ENCODE measurements at regions not wholly inside any gene's neighbourhood (a gene's known extent, or its start where the extent isn't known, plus 50 kb on each side); places are given as distances from the start of the nearest gene placed in this dataset.
"Not testable (repeated sequence)": the region's sequence is repeated elsewhere in the genome, so short reads cannot be mapped to it uniquely, and the experiment has no call there.

DNA sequence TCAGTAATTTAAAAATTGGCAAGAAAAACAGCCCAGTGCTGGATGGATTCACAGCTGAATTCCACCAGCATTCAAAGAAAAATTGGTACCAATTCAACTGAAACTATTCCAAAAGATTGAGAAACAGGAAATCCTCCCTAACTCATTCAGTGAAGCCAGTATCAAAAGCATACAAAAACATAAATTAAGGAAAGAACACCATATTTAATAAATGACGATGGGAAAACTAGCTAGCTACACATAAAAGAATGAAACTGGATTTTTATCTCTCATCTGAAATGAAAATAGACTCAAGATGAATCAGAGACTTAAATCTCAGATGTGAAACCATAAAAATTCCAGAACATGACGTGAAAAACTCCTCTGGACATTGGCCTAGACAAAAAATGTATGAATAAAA is 516.8 kb upstream of the SPANXN1 start:
- no peak for DNase-seq
- Histone ChIP-seq H3K9me3 (ENCODE audit: control insufficient read depth in 2 of 3, insufficient read depth in 1 of 3, low read length in 3 of 3) (no peaks in the 10 kb centered on the region), H3K27ac (ENCODE audit: low read depth in 2 of 2, low read length in 2 of 2) (no peak overlapping the region), H3K4me3 (ENCODE audit: low read length in 3 of 3) (no peak overlapping the region), H3K9ac (ENCODE audit: low read length in 3 of 3) (no peak overlapping the region), H3K4me1 (ENCODE audit: control insufficient read depth in 2 of 3, insufficient read depth in 2 of 3, low read depth in 1 of 3, low read length in 3 of 3) (no peaks in the 10 kb centered on the region), H3K36me3 (ENCODE audit: control insufficient read depth in 2 of 3, insufficient read depth in 3 of 3, low read length in 3 of 3) (no peaks in the 10 kb centered on the region), H3K27me3 (ENCODE audit: control insufficient read depth, insufficient read depth, low read length) (no peaks in the 10 kb centered on the region)
- FAIRE-seq, result peak; percentile 3
- TF ChIP-seq, protein P1, sequence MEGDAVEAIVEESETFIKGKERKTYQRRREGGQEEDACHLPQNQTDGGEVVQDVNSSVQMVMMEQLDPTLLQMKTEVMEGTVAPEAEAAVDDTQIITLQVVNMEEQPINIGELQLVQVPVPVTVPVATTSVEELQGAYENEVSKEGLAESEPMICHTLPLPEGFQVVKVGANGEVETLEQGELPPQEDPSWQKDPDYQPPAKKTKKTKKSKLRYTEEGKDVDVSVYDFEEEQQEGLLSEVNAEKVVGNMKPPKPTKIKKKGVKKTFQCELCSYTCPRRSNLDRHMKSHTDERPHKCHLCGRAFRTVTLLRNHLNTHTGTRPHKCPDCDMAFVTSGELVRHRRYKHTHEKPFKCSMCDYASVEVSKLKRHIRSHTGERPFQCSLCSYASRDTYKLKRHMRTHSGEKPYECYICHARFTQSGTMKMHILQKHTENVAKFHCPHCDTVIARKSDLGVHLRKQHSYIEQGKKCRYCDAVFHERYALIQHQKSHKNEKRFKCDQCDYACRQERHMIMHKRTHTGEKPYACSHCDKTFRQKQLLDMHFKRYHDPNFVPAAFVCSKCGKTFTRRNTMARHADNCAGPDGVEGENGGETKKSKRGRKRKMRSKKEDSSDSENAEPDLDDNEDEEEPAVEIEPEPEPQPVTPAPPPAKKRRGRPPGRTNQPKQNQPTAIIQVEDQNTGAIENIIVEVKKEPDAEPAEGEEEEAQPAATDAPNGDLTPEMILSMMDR (IDR thresholded peaks at IDR 0.05; ENCODE audit: borderline replicate concordance, extremely low read depth, insufficient read depth), result no peak
- intact Hi-C loops (cut with DNase I), result no loop called here

DNA sequence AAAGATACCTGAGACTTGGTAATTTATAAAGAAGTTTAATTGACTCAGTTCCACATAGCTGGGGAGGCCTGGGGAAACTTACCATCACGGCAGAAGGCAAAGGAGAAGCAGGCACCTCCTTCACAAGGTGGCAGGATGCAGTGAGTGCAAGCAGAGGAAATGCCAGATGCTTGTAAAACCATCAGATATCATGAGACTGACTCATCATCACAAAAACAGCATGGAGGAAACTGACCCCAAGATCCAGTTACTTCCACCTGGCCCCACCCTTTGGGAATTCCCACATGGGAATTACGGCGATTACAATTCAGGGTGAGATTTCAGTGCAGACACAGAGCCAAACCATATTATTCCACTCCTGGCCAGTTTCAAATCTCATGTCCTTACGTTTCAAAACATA is 514.7 kb upstream of the SPANXN1 start:
- DNase-seq (no peak), FAIRE-seq (no peak)
- no peak overlapping the region for H3K9ac ChIP-seq (ENCODE audit: low read length in 3 of 3)
- intact Hi-C loops (cut with DNase I), result no loop called here
- H3K4me3 ChIP-seq (ENCODE audit: low read length in 3 of 3), result no peak overlapping the region
- no peaks in the 10 kb centered on the region for H3K4me1 ChIP-seq (ENCODE audit: control insufficient read depth in 2 of 3, insufficient read depth in 2 of 3, low read depth in 1 of 3, low read length in 3 of 3)
- H3K27ac ChIP-seq (ENCODE audit: low read depth in 2 of 2, low read length in 2 of 2), result no peak overlapping the region
- H3K9me3 ChIP-seq (ENCODE audit: control insufficient read depth in 2 of 3, insufficient read depth in 1 of 3, low read length in 3 of 3), result no peaks in the 10 kb centered on the region
- no peaks in the 10 kb centered on the region for H3K36me3 ChIP-seq (ENCODE audit: control insufficient read depth in 2 of 3, insufficient read depth in 3 of 3, low read length in 3 of 3)
- TF ChIP-seq, protein P1 (IDR thresholded peaks at IDR 0.05; ENCODE audit: borderline replicate concordance, extremely low read depth, insufficient read depth), result no peak
- H3K27me3 ChIP-seq (ENCODE audit: control insufficient read depth, insufficient read depth, low read length), result no peaks in the 10 kb centered on the region

- Histone ChIP-seq H3K9me3 (ENCODE audit: control insufficient read depth in 2 of 3, insufficient read depth in 1 of 3, low read length in 3 of 3) (no peaks in the 10 kb centered on the region), H3K36me3 (ENCODE audit: control insufficient read depth in 2 of 3, insufficient read depth in 3 of 3, low read length in 3 of 3) (no peaks in the 10 kb centered on the region), H3K27me3 (ENCODE audit: control insufficient read depth, insufficient read depth, low read length) (no peaks in the 10 kb centered on the region), H3K4me1 (ENCODE audit: control insufficient read depth in 2 of 3, insufficient read depth in 2 of 3, low read depth in 1 of 3, low read length in 3 of 3) (no peaks in the 10 kb centered on the region), H3K27ac (ENCODE audit: low read depth in 2 of 2, low read length in 2 of 2) (no peak overlapping the region), H3K9ac (ENCODE audit: low read length in 3 of 3) (no peak overlapping the region), H3K4me3 (ENCODE audit: low read length in 3 of 3) (no peak overlapping the region)
- no peak for DNase-seq
- no peak for FAIRE-seq
- intact Hi-C loops (cut with DNase I), result no loop called here
- TF ChIP-seq, protein P1 (IDR thresholded peaks at IDR 0.05; ENCODE audit: borderline replicate concordance, extremely low read depth, insufficient read depth), result no peak
Measured at GRCh38 chrX:144738246-144738645, 509.1 kb upstream of the SPANXN1 start.

- Histone ChIP-seq H3K27ac (ENCODE audit: low read depth in 2 of 2, low read length in 2 of 2) (no peak overlapping the region), H3K9me3 (ENCODE audit: control insufficient read depth in 2 of 3, insufficient read depth in 1 of 3, low read length in 3 of 3) (no peaks in the 10 kb centered on the region), H3K9ac (ENCODE audit: low read length in 3 of 3) (no peak overlapping the region), H3K4me3 (ENCODE audit: low read length in 3 of 3) (no peak overlapping the region), H3K27me3 (ENCODE audit: control insufficient read depth, insufficient read depth, low read length) (no peaks in the 10 kb centered on the region), H3K4me1 (ENCODE audit: control insufficient read depth in 2 of 3, insufficient read depth in 2 of 3, low read depth in 1 of 3, low read length in 3 of 3) (no peaks in the 10 kb centered on the region), H3K36me3 (ENCODE audit: control insufficient read depth in 2 of 3, insufficient read depth in 3 of 3, low read length in 3 of 3) (no peaks in the 10 kb centered on the region)
- no peak for FAIRE-seq
- TF ChIP-seq, protein P1 (IDR thresholded peaks at IDR 0.05; ENCODE audit: borderline replicate concordance, extremely low read depth, insufficient read depth), result no peak
- no peak for DNase-seq
- intact Hi-C loops (cut with DNase I), result no loop called here
Measured at GRCh38 chrX:144768540-144768939, 478.8 kb upstream of the SPANXN1 start.

- H3K27ac ChIP-seq (ENCODE audit: low read depth in 2 of 2, low read length in 2 of 2); H3K9me3 ChIP-seq (ENCODE audit: control insufficient read depth in 2 of 3, insufficient read depth in 1 of 3, low read length in 3 of 3); H3K4me3 ChIP-seq (ENCODE audit: low read length in 3 of 3); H3K4me1 ChIP-seq (ENCODE audit: control insufficient read depth in 2 of 3, insufficient read depth in 2 of 3, low read depth in 1 of 3, low read length in 3 of 3); FAIRE-seq; intact Hi-C loops (cut with DNase I); H3K9ac ChIP-seq (ENCODE audit: low read length in 3 of 3); H3K27me3 ChIP-seq (ENCODE audit: control insufficient read depth, insufficient read depth, low read length); H3K36me3 ChIP-seq (ENCODE audit: control insufficient read depth in 2 of 3, insufficient read depth in 3 of 3, low read length in 3 of 3): not testable (repeated sequence)
- DNase-seq, result peak in 1 of 5 donors; percentile 41
Measured at GRCh38 chrX:144783528-144783927, 463.8 kb upstream of the SPANXN1 start.
